ENCODE measurements at regions not wholly inside any gene's neighbourhood (a gene's known extent, or its start where the extent isn't known, plus 50 kb on each side); places are given as distances from the start of the nearest gene placed in this dataset.

DNA sequence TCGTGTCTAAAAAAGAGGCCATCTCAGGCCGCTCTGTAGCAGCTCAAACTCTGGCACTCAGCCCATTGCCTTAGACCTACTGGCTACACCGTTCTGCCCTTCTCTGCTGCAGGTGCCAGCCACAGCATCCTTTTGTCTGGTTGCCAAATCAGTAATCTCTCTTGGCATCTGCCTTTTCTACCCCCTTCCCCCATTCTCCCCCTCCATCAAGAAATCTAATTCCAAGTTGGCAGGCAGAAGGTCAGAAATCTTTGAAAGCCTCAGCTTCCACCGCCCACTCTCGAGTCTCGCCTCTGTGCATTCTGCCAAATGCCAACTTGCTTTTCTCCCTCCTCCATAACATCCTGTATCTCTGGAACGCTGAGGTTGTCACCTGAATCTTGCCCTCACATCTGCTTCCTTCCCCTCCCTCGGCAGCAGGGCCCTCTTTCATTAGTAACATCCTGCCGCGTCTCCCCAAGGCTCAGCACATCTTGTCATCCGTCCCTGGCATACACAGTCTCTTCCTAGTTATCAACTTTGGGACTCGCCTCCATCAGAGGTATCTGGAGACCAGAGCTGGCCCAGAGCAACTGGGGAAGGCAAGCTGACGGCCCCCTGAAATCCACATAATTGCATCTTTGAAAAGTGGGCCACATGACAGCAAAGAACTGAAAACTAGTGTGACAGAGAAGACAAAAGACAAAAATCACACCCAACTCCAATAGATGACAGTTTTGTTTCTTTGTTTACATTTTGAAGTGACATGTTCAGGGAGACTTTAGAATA, 312.0 kb upstream of the CCDC54 start:
- Histone ChIP-seq H3K4me3 (no peak overlapping the region), H3K36me3 (no peaks in the 10 kb centered on the region), H3K27me3 (ENCODE audit: low read depth) (no peaks in the 10 kb centered on the region), H3K27ac (no peak overlapping the region), H3K4me1 (peaks cover 19% of the 10 kb centered on the region), H3K9me3 (no peaks in the 10 kb centered on the region)
- DNase-seq (no peak), ATAC-seq (no peak)
- intact Hi-C loops (cut with DNase I): no loop called here
- TF ChIP-seq, protein P1, sequence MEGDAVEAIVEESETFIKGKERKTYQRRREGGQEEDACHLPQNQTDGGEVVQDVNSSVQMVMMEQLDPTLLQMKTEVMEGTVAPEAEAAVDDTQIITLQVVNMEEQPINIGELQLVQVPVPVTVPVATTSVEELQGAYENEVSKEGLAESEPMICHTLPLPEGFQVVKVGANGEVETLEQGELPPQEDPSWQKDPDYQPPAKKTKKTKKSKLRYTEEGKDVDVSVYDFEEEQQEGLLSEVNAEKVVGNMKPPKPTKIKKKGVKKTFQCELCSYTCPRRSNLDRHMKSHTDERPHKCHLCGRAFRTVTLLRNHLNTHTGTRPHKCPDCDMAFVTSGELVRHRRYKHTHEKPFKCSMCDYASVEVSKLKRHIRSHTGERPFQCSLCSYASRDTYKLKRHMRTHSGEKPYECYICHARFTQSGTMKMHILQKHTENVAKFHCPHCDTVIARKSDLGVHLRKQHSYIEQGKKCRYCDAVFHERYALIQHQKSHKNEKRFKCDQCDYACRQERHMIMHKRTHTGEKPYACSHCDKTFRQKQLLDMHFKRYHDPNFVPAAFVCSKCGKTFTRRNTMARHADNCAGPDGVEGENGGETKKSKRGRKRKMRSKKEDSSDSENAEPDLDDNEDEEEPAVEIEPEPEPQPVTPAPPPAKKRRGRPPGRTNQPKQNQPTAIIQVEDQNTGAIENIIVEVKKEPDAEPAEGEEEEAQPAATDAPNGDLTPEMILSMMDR (IDR thresholded peaks at IDR 0.05): no peak

DNA sequence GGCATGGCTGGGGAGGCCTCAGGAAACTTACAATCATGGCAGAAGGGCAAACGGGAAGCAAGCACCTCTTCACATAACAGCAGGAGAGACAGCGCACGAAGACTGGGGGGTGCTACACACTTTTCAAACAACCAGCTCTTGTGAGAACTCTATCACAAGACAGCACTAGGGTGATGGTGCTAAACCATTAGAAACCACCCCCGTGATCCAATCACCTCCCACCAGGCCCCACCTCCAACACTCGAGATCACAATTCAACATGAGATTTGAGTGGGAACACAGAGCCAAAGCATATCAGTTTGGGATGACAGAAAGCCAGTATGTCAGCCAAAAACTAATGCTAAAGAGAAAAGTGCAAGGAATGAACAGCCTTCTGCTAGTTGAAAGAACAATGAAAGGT, 309.8 kb upstream of the CCDC54 start:
- no peaks in the 10 kb centered on the region for H3K9me3 ChIP-seq
- no peak overlapping the region for H3K27ac ChIP-seq
- intact Hi-C loops (cut with DNase I): no loop called here
- DNase-seq (no peak), ATAC-seq (no peak)
- TF ChIP-seq, protein P1 (IDR thresholded peaks at IDR 0.05): no peak
- no peaks in the 10 kb centered on the region for H3K27me3 ChIP-seq (ENCODE audit: low read depth)
- peaks cover 16% of the 10 kb centered on the region for H3K4me1 ChIP-seq
- no peak overlapping the region for H3K4me3 ChIP-seq
- no peaks in the 10 kb centered on the region for H3K36me3 ChIP-seq

DNA sequence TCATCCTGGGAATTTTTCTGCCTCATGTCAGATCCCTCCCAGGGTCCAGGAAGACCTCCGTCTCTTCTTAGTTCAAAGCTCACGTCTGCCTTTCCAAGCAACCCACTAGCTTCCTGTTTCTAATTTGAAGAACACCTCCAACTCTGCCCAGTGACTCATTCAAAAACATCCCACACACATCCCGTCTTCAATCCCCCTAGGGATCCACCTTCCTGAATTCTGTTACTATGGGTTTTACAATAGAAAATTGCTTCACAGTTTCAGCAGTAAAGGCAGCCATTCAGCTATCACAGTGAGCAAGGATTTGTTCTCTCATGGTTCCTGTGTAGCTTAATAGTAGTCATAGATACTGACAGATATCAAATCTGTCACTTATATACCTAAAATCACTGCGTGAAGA, 308.3 kb upstream of the CCDC54 start:
- no peak for ATAC-seq
- no peak for DNase-seq
- Histone ChIP-seq H3K9me3 (no peaks in the 10 kb centered on the region), H3K27me3 (ENCODE audit: low read depth) (no peaks in the 10 kb centered on the region), H3K4me1 (peaks cover 7% of the 10 kb centered on the region), H3K27ac (no peak overlapping the region), H3K36me3 (no peaks in the 10 kb centered on the region), H3K4me3 (no peak overlapping the region)
- intact Hi-C loops (cut with DNase I): no loop called here
- TF ChIP-seq, protein P1 (IDR thresholded peaks at IDR 0.05): no peak

DNA sequence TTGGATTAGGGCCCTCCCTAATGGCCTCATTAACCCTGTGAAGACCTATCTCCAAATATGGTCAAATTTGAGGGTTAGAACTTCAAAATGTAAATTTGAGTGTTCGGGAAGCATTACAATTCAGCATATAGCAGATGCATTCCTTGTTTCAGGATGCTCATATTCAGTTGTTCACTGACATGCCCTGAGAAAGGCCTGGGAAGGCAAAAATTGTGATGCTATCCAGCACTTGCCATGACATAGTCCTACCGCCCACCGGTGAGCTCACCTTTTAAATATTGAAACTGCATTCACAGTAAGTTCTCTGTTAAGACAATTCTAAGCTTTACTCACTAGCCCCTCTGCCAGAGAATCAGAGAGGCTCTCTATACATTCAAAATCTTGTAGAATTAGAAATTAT, 300.3 kb upstream of the CCDC54 start:
- Histone ChIP-seq H3K36me3 (no peaks in the 10 kb centered on the region), H3K27ac (no peak overlapping the region), H3K27me3 (ENCODE audit: low read depth) (no peaks in the 10 kb centered on the region), H3K4me1 (no peaks in the 10 kb centered on the region), H3K9me3 (no peaks in the 10 kb centered on the region), H3K4me3 (no peak overlapping the region)
- ATAC-seq: no peak
- DNase-seq: no peak
- intact Hi-C loops (cut with DNase I): no loop called here
- TF ChIP-seq, protein P1 (IDR thresholded peaks at IDR 0.05): no peak

DNA sequence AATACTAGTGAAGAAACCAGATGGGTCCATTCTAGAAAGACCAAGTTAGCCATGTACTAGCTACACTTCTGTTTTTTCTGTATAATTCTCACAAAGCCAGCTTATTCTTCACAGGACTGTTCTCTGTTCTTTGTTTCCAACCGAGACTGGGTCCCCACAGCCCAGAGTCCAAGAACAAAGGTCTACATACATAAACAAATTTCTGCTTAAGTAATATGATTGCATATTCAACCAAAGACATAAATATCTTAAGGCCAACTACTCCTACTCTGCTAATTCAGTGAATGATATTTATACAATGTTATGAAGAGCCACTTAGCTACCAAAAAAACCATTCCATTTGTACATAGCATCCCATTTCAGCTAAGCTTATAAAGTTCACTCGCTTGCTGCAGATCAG, 299.8 kb upstream of the CCDC54 start:
- Histone ChIP-seq H3K4me1 (no peaks in the 10 kb centered on the region), H3K27ac (no peak overlapping the region), H3K36me3 (no peaks in the 10 kb centered on the region), H3K4me3 (no peak overlapping the region), H3K27me3 (ENCODE audit: low read depth) (no peaks in the 10 kb centered on the region), H3K9me3 (no peaks in the 10 kb centered on the region)
- DNase-seq: no peak
- intact Hi-C loops (cut with DNase I): no loop called here
- ATAC-seq: no peak
- TF ChIP-seq, protein P1 (IDR thresholded peaks at IDR 0.05): no peak

Measured in lower lobe of right lung (tissue), 2 donors.